NCI-H524 treated with DMSO at 0.1 percent for 48 hours (cell line): ENCODE measurements at regions not wholly inside any gene's neighbourhood (a gene's known extent, or its start where the extent isn't known, plus 50 kb on each side); places are given as distances from the start of the nearest gene placed in this dataset.

Experiments
- DNase-seq: peaks from one replicate; lab custom pipeline; 2025; lab: John Stamatoyannopoulos, UW

- DNase-seq = no peak
Observed at GRCh38 chr18:38115201-38115600, 549.6 kb upstream of the CELF4 start.

GRCh38 chr18:38087538-38087937 is 521.9 kb upstream of the CELF4 start:
- no peak for DNase-seq

GRCh38 chr18:38081516-38081915 is 515.9 kb upstream of the CELF4 start:
- DNase-seq = no peak

GRCh38 chr18:38077229-38077628 is 511.6 kb upstream of the CELF4 start:
- no peak for DNase-seq

GRCh38 chr18:38076346-38077070 is 510.9 kb upstream of the CELF4 start:
- peak; percentile 93 for DNase-seq

- no peak for DNase-seq
Observed at GRCh38 chr18:38074298-38074876, 508.8 kb upstream of the CELF4 start.

GRCh38 chr18:38067821-38068220 is 502.2 kb upstream of the CELF4 start:
- no peak for DNase-seq

GRCh38 chr18:38067086-38067485 is 501.5 kb upstream of the CELF4 start:
- no peak for DNase-seq

GRCh38 chr18:38052879-38053590 is 487.4 kb upstream of the CELF4 start:
- no peak for DNase-seq

GRCh38 chr18:38047820-38048219 is 482.2 kb upstream of the CELF4 start:
- no peak for DNase-seq

- no peak for DNase-seq
Observed at GRCh38 chr18:38046651-38047050, 481.1 kb upstream of the CELF4 start.

GRCh38 chr18:38045845-38046244 is 480.2 kb upstream of the CELF4 start:
- DNase-seq = no peak

- no peak for DNase-seq
Observed at GRCh38 chr18:38042211-38042890, 476.8 kb upstream of the CELF4 start.

GRCh38 chr18:38038242-38038641 is 472.6 kb upstream of the CELF4 start:
- no peak for DNase-seq

GRCh38 chr18:38035193-38035592 is 469.6 kb upstream of the CELF4 start:
- DNase-seq = no peak

GRCh38 chr18:38033282-38033681 is 467.7 kb upstream of the CELF4 start:
- no peak for DNase-seq

GRCh38 chr18:38032516-38032915 is 466.9 kb upstream of the CELF4 start:
- DNase-seq = no peak

GRCh38 chr18:38028946-38029345 is 463.3 kb upstream of the CELF4 start:
- no peak for DNase-seq

- no peak for DNase-seq
Observed at GRCh38 chr18:38025433-38026038, 459.9 kb upstream of the CELF4 start.

- DNase-seq = no peak
Observed at GRCh38 chr18:38023871-38024270, 458.3 kb upstream of the CELF4 start.

- DNase-seq = no peak
Observed at GRCh38 chr18:38022234-38022633, 456.6 kb upstream of the CELF4 start.

GRCh38 chr18:38019292-38019691 is 453.7 kb upstream of the CELF4 start:
- DNase-seq = no peak
